ENCODE measurements at regions not wholly inside any gene's neighbourhood (a gene's known extent, or its start where the extent isn't known, plus 50 kb on each side); places are given as distances from the start of the nearest gene placed in this dataset.

DNA sequence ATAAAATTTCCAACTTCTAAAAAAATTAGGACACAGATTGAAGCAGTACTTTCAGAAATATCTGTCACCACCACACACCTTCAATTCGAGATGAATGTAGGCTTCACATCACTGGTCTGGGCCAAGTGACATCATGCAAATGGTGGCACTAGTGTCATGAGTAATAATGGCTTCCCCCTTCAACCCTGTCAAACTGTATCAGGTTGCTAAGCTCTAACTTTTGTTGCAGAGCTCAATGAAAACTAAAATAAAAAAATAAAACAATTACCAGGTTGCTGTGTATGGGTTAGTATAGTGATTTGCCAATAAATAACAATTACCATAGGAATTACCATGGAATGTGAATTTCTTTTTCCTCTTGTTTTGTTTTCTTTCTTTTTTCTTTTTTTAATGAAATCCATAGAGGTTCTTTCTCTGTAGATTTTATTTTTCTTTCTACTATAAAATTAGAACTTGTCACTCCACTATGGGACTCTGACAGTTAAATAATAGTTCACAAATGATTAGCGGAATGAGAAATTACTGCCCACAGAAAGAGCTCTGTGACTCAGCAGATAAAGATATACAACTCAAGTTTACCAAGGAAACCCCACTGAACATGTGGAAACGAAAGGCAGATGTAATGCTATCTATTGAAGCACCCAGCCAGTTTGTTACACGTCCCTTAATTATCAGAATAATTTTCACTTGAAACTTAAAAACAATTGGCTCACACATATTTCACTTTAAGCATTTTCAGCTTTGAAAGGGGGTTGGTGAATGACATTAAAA is 783.8 kb upstream of the WWC1 start:
- DNase-seq: no peak

DNA sequence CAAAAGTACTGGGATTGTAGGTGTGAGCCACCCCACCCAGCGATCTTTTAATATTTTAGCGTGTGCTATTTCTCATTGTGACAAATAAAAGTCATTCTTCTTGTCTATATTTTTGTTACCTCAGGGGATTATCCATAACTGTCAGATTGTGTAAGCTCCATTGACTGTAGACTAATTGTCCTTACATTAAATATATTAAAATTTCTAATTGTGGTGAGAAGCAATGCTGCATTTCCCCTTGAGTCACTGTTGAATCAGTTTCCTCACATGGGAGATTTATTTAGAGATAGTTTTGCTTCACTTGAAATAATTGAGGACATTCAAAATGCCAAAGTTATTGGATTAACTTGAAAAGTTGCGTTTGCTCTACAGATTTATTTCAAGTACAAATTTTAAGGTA is 782.4 kb upstream of the WWC1 start:
- DNase-seq: no peak

- DNase-seq: no peak
Observed at GRCh38 chr5:167511276-167511675, 780.2 kb upstream of the WWC1 start.

- DNase-seq: no peak
Observed at GRCh38 chr5:167512111-167512510, 779.3 kb upstream of the WWC1 start.

DNA sequence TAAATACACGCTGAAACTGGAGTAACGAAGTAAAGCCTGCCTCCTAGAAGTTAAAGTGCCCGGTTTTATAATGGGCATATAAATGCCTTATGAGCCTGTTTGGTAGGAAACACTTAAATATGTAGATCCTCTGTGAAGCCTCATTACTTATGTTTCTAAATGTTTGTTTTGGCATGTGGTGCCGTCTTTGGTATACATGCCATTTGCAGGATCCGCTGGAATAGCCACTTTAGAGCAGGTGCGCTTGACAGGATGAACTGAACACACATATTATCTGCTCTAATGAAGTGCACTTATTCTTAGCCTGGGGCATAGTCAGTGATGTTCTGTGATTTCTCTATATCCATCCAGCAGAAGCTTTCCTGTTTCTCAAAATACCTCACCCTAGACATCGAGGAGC is 778.1 kb upstream of the WWC1 start:
- no peak for DNase-seq

GRCh38 chr5:167514461-167514860 is 777.0 kb upstream of the WWC1 start:
- DNase-seq: no peak

DNA sequence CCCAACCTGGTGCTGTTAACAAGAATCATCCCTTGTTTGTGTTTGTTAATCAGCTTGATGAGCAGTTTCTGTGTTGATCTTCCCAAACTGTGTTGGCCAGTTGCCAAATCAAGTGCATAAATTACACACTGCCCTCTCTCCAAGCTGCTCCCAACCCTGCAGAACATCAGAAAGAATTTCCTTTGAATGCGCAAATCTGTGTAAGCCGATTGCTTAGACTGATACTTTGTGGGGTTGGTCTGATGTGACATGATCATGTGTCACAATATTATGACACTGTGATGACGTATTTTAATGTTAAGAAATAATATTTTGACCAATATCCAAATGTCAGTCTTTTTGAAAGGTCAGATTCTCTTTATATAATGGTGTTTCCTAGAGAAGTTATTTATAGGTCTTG is 766.4 kb upstream of the WWC1 start:
- no peak for DNase-seq

DNA sequence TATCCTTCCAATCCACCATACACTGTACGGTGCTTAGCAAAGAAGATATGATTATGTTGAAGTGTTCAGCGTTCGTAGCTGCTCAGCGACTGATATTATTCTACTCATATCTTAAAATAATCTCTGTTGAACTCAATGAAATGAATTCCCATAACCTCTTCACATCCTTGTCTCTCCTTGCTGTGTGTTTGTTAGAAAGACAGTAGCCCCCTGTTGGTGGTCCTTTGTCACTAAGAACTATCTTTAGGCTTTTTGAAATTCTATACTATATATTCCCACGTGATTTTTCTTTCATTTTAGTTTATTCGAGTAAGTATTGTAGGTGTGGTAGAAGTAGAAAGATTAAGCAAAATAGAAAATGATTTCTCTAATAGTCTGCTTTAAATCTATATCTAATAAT is 762.8 kb upstream of the WWC1 start:
- no peak for DNase-seq

DNA sequence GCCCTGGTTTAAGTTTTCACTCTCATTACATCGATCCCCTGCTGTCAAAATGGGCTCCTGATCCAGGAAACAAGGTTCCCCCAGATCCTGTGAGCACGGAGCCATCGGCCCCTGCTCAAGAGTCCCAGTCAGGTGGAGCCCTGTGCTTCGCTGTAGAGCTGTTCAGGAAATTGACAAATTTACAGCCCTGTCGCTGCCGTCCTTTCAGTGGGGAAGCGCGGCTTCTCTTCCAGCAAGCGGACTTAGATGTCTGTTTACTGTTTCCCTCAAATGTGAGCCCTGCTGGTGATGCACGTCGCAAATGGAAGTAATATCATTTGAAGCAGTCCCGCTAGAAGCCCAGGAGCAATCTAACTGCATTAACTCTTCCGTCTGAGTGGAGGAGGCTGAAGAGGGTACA is 760.9 kb upstream of the WWC1 start:
- DNase-seq: no peak

DNA sequence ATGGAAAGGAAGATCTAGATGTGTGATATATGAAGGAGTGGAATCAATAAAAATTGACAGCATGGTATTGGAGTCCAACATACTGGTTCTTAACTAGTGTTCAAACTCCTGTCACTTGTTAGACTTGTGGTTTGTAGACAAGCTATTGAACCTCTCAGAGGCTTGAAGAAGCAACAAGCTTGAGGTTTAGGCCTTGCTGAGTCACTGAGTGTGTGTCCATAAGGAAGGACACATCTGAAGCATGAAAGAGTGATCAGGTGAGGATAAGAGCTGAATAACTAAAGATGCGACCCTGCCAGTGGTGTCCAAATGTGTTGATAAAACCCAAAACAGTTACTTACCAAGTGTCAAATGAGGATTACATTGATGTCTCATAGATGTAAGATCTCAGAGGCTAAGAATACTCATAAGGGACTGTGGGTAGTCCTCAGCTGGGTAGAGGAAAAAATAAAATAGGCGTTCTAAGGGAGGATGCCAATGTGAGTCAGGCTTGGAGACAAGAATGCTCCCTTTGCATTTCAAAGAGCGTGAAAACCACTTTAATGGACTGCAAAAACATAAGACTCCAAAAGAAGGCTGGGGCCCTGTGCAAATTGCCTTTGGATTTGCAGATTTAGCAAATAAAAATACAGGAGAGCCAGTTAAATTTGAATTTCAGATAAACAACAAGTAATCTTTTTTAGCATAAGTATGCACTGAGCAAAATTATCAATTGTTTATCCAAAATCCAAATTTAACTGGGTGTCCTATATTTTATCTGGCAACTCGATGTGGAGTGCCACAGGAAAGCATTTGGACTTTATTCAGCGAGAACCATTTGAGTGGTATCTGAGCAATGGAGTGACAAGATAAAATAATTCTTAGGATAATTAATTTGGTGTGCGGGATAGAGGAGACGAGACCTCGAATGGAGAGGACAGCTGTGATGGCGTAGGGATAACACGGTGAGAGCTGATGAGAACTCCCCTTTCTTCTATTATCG is 757.3 kb upstream of the WWC1 start:
- DNase-seq: no peak

DNA sequence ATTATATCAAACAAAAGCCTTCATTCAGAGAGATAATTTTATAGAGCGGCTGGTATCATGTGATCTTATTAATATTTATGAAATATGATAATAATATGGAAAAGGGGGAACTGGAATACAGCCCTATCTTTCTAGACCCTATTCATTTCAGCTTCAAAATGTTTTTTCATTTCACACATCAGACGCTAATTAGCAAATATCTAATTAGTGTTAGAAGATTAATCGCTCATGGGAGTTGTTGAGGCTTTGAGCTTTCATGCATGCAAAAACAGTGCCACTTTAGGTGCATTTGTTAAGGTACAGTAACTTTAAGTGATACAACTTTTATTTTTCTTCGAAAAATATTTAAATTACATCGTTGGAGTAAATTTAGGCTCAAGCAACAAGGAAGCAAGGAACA is 751.7 kb upstream of the WWC1 start:
- DNase-seq: no peak

- DNase-seq: no peak
Observed at GRCh38 chr5:167546270-167546669, 745.2 kb upstream of the WWC1 start.

DNA sequence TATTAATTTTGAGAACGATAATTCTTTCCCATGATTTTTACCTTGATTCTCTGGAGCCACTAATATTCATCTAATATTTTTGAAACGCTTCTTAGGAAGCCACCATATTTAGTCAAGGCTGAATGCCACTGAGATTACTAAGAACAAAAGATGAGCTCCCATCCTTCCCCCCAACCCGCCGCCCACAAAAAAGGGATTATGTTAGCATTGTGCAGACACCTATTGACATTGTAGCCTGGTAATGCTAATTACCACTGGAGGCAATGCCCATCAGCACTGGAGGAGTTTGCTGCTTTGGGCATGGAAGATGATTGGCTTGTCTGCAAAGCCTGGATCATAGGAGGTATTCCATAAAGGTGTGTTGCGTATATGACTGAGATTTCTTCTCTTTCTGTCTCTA is 739.1 kb upstream of the WWC1 start:
- no peak for DNase-seq

GRCh38 chr5:167553511-167553910 is 737.9 kb upstream of the WWC1 start:
- no peak for DNase-seq

GRCh38 chr5:167554564-167555290 is 736.7 kb upstream of the WWC1 start:
- no peak for DNase-seq

GRCh38 chr5:167555565-167556166 is 735.8 kb upstream of the WWC1 start:
- no peak for DNase-seq

- DNase-seq: no peak
Observed at GRCh38 chr5:167557359-167557758, 734.1 kb upstream of the WWC1 start.

GRCh38 chr5:167561796-167562195 is 729.6 kb upstream of the WWC1 start:
- no peak for DNase-seq

GRCh38 chr5:167564275-167564674 is 727.2 kb upstream of the WWC1 start:
- no peak for DNase-seq

GRCh38 chr5:167565189-167565954 is 726.1 kb upstream of the WWC1 start:
- DNase-seq: no peak

DNA sequence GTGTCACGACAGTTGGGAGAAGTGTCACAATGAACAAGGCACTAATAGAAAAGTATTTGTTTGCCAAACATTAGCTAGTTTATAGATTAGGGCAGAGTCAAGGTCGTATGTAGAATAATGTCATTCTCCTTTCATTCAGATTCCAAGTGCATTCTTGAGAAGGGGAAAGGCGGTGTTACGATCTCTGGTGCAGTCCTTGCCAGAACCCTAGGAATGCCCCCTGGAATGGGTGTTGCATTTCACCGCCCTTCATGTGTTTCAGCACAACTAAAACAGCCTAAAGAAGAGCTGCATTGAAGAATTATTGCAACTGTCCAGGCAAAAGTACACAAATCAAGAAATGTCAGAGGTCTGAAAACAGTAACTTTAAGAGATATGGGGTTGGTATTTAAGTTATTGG is 721.0 kb upstream of the WWC1 start:
- no peak for DNase-seq

DNA sequence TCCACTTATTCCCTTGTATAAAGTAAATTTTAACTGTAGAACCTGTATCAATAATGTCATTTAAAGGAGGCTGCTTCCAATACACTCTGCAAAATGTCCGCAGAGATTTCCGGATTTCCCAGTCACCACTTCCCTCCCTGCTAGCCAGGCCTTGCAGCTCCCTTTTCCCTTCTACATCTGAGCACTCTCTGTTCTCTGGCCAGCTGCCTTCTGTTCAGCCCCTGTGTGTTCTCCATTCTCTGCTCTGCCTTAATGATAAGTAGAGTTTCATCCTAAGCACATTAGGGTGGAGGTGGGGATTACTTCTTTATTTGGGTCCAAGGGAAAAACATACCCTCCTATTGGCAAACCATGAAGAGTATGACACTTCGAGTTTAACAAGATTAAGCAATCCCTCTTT is 719.6 kb upstream of the WWC1 start:
- no peak for DNase-seq

Data from activated CD8-positive, alpha-beta memory T cell treated with anti-CD3 and anti-CD28 coated beads, Interleukin-2, amount 50 U/mL, for 4 hours (primary cell).